Neural cell (in vitro differentiated cells): ENCODE measurements at regions not wholly inside any gene's neighbourhood (a gene's known extent, or its start where the extent isn't known, plus 50 kb on each side); places are given as distances from the start of the nearest gene placed in this dataset.

ENCODE experiments used
- H2AFZ ChIP-seq: fragments of 200-600, 300-800 bp; sonication (generic), shearing (Covaris generic); 2 replicates; pipeline ENCODE4 v1.6.0; 2014; ENCODE audit warnings: low read depth, mild to moderate bottlenecking, antibody characterized with exemption, low read length, moderate library complexity
- H3F3A ChIP-seq: fragments of 200-600 bp; shearing (Covaris generic); 2 replicates; pipeline ENCODE4 v1.6.1; 2016; ENCODE audit warnings: mild to moderate bottlenecking, moderate library complexity, mixed read lengths, antibody characterized with exemption, low read length; ENCODE audit not compliant: insufficient read depth, poor library complexity, severe bottlenecking
- H3K27ac ChIP-seq: fragments of 200-600, 300-800 bp; sonication (generic), shearing (Covaris generic); 2 replicates; pipeline ENCODE4 v1.5.1; 2014; ENCODE audit warnings: mild to moderate bottlenecking, low read length, moderate library complexity
- H3K27me3 ChIP-seq: fragments of 300-800, 200-600 bp; sonication (generic), shearing (Covaris generic); 2 replicates; pipeline ENCODE4 v1.6.0; 2014; ENCODE audit warnings: mild to moderate bottlenecking, low read depth, low read length, moderate library complexity; ENCODE audit not compliant: insufficient read depth
- H3K36me3 ChIP-seq: fragments of 300-800, 200-600 bp; sonication (generic), shearing (Covaris generic); 2 replicates; pipeline ENCODE4 v1.5.1; 2014; ENCODE audit warnings: mild to moderate bottlenecking, antibody characterized with exemption, low read length, moderate library complexity; ENCODE audit not compliant: insufficient read depth
- H3K4me2 ChIP-seq: fragments of 300-800, 200-600 bp; sonication (generic), shearing (Covaris generic); 2 replicates; pipeline ENCODE4 v1.6.0; 2014; ENCODE audit warnings: mild to moderate bottlenecking, low read length
- H3K4me3 ChIP-seq: fragments of 300-800, 200-600 bp; sonication (generic), shearing (Covaris generic); 2 replicates; pipeline ENCODE4 v1.5.1; 2014; ENCODE audit warnings: mild to moderate bottlenecking, low read length, moderate library complexity
- H3K79me2 ChIP-seq: fragments of 200-600 bp; shearing (Covaris generic); replicated peaks from 2 replicates; pipeline ENCODE4 v1.6.0; 2014; ENCODE audit warnings: mild to moderate bottlenecking, low read length, moderate library complexity; ENCODE audit not compliant: insufficient read depth
- H3K9ac ChIP-seq: fragments of 300-800, 200-600 bp; sonication (generic), shearing (Covaris generic); 2 replicates; pipeline ENCODE4 v1.6.1; 2016; ENCODE audit warnings: mild to moderate bottlenecking, low read length, mixed read lengths
- H3K9me2 ChIP-seq: fragments of 200-600 bp; shearing (Covaris generic); 2 replicates; pipeline ENCODE4 v1.6.1; 2016; ENCODE audit warnings: mild to moderate bottlenecking, low read length, mixed read lengths; ENCODE audit not compliant: insufficient read depth
- H3K9me3 ChIP-seq: fragments of 200-600, 300-800 bp; sonication (generic), shearing (Covaris generic); 2 replicates; pipeline ENCODE4 v1.6.1; 2016; ENCODE audit warnings: mild to moderate bottlenecking, mixed run types, low read length, moderate library complexity, mixed read lengths
- H4K20me1 ChIP-seq: fragments of 200-600 bp; shearing (Covaris generic); 2 replicates; pipeline ENCODE4 v1.6.1; 2016; ENCODE audit warnings: mild to moderate bottlenecking, mixed run types; ENCODE audit not compliant: insufficient read depth
- CTCF ChIP-seq: fragments of 450-650 bp; IDR thresholded peaks from 2 replicates; pipeline ENCODE4 v1.5.1; 2014; ENCODE audit warnings: antibody characterized with exemption, mild to moderate bottlenecking, moderate library complexity; ENCODE audit not compliant: poor library complexity, severe bottlenecking
- EP300 ChIP-seq: fragments of 450-650 bp; conservative IDR thresholded peaks from 2 replicates; pipeline ENCODE4 v1.6.1; 2014; ENCODE audit warnings: antibody characterized with exemption, mild to moderate bottlenecking, moderate library complexity; ENCODE audit not compliant: poor library complexity, severe bottlenecking
- EZH2 ChIP-seq: fragments of 200-600, 300-800 bp; shearing (Covaris generic), sonication (generic); IDR thresholded peaks from 2 replicates; pipeline ENCODE4 v1.6.1; 2014; ENCODE audit warnings: antibody characterized with exemption, low read length, borderline replicate concordance, mild to moderate bottlenecking; ENCODE audit not compliant: insufficient read depth, poor library complexity, severe bottlenecking
- MXI1 ChIP-seq: fragments of 450-650 bp; conservative IDR thresholded peaks from 2 replicates; pipeline ENCODE4 v1.6.1; 2014; ENCODE audit warnings: antibody characterized with exemption, mild to moderate bottlenecking; ENCODE audit not compliant: poor library complexity, severe bottlenecking
- POLR2AphosphoS5 ChIP-seq: IDR thresholded peaks from 2 replicates; pipeline ENCODE4 v1.6.1; 2012
- RAD21 ChIP-seq: fragments of 450-650 bp; conservative IDR thresholded peaks from 2 replicates; pipeline ENCODE4 v1.6.1; 2014; ENCODE audit warnings: antibody characterized with exemption, mild to moderate bottlenecking, moderate library complexity
- REST ChIP-seq: IDR thresholded peaks from 2 replicates; pipeline ENCODE4 v1.6.1; 2012; ENCODE audit warnings: borderline replicate concordance
- SMC3 ChIP-seq: fragments of 450-650 bp; conservative IDR thresholded peaks from 2 replicates; pipeline ENCODE4 v1.6.1; 2014; ENCODE audit warnings: antibody characterized with exemption, mild to moderate bottlenecking, moderate library complexity; ENCODE audit not compliant: poor library complexity
- TAF1 ChIP-seq: IDR thresholded peaks from 2 replicates; pipeline ENCODE4 v1.6.1; 2012; ENCODE audit warnings: low read depth

GRCh38 chr16:8113843-8114242 lies 476.5 kb downstream of the TMEM114 start:
- H3K9ac ChIP-seq, result no peak overlapping the region
- no peaks in the 10 kb centered on the region for H3F3A ChIP-seq
- H3K36me3 ChIP-seq, result no peaks in the 10 kb centered on the region
- H4K20me1 ChIP-seq, result no peaks in the 10 kb centered on the region
- no peak overlapping the region for H2AFZ ChIP-seq
- no peaks in the 10 kb centered on the region for H3K27me3 ChIP-seq
- no peak for TF ChIP-seq REST
- TF ChIP-seq POLR2AphosphoS5, result no peak
- no peak for TF ChIP-seq MXI1
- no peak for TF ChIP-seq EP300
- no peak for TF ChIP-seq CTCF
- H3K9me3 ChIP-seq, result peaks cover 3% of the 10 kb centered on the region
- no peaks in the 10 kb centered on the region for H3K79me2 ChIP-seq
- no peaks in the 10 kb centered on the region for H3K9me2 ChIP-seq
- no peak overlapping the region for H3K27ac ChIP-seq
- no peak overlapping the region for H3K4me3 ChIP-seq
- H3K4me2 ChIP-seq, result no peak overlapping the region

- H3K9me2 ChIP-seq, result no peaks in the 10 kb centered on the region
- H3K4me2 ChIP-seq, result no peak overlapping the region
- H4K20me1 ChIP-seq, result no peaks in the 10 kb centered on the region
- H3K36me3 ChIP-seq, result no peaks in the 10 kb centered on the region
- H3K27me3 ChIP-seq, result no peaks in the 10 kb centered on the region
- H3F3A ChIP-seq, result no peaks in the 10 kb centered on the region
- no peak overlapping the region for H2AFZ ChIP-seq
- H3K4me3 ChIP-seq, result no peak overlapping the region
- H3K79me2 ChIP-seq, result no peaks in the 10 kb centered on the region
- no peak overlapping the region for H3K27ac ChIP-seq
- H3K9me3 ChIP-seq, result peaks cover 3% of the 10 kb centered on the region
- TF ChIP-seq SMC3, result no peak
- TF ChIP-seq MXI1, result no peak
- TF ChIP-seq CTCF, result no peak
- TF ChIP-seq RAD21, result no peak
- no peak for TF ChIP-seq POLR2AphosphoS5
- TF ChIP-seq EZH2, result no peak
- TF ChIP-seq REST, result no peak
- TF ChIP-seq EP300, result no peak
- no peak for TF ChIP-seq TAF1
- H3K9ac ChIP-seq, result no peak overlapping the region
These were observed 479.5 kb downstream of the TMEM114 start for GRCh38 chr16:8110572-8111514.
